ENCODE measurements at regions not wholly inside any gene's neighbourhood (a gene's known extent, or its start where the extent isn't known, plus 50 kb on each side); places are given as distances from the start of the nearest gene placed in this dataset.

DNA sequence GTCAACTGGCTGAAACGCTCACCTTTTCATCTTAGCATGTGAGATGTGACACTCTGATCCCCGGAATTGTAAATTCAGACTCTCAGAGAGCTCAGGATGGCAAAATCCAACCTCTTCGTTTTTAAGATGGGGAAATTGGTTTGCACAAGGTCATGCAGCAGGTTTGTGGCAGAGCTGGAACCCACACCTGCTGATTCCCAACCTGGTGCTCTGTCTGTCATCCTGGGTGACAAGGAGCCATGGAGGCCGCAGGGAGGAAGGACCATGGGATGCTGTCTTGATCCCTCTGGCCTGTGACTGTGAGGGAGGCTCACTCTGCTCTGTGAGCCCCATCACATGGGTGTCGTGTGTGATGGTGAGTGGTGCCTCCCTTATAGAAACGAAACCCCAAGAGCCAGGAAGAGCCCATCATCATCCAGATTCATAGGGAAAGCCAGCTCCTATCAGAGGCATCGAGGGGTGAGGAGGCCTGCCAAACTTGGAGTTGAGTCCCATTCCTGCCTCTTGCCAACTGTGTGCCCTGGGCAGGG, 87.4 kb upstream of the SYT13 start:
- TF ChIP-seq, protein P1, sequence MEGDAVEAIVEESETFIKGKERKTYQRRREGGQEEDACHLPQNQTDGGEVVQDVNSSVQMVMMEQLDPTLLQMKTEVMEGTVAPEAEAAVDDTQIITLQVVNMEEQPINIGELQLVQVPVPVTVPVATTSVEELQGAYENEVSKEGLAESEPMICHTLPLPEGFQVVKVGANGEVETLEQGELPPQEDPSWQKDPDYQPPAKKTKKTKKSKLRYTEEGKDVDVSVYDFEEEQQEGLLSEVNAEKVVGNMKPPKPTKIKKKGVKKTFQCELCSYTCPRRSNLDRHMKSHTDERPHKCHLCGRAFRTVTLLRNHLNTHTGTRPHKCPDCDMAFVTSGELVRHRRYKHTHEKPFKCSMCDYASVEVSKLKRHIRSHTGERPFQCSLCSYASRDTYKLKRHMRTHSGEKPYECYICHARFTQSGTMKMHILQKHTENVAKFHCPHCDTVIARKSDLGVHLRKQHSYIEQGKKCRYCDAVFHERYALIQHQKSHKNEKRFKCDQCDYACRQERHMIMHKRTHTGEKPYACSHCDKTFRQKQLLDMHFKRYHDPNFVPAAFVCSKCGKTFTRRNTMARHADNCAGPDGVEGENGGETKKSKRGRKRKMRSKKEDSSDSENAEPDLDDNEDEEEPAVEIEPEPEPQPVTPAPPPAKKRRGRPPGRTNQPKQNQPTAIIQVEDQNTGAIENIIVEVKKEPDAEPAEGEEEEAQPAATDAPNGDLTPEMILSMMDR (IDR thresholded peaks at IDR 0.05): no peak
- TF ChIP-seq EP300 (IDR thresholded peaks at IDR 0.05; ENCODE audit: low read depth) (no peak), POLR2A (IDR thresholded peaks at IDR 0.05) (no peak)
